GM21515 (cell line): ENCODE measurements at regions not wholly inside any gene's neighbourhood (a gene's known extent, or its start where the extent isn't known, plus 50 kb on each side); places are given as distances from the start of the nearest gene placed in this dataset.
"Not testable (repeated sequence)": the region's sequence is repeated elsewhere in the genome, so short reads cannot be mapped to it uniquely, and the experiment has no call there.

Experiments
- ATAC-seq: cut with Tn5 transposase; IDR thresholded peaks from one replicate; pipeline ENCODE4 v1.9.1; 2021; ENCODE audit not compliant: unreplicated experiment

GRCh38 chr3:22373182-22373581 is 622.2 kb upstream of the ZNF385D start:
- no peak for ATAC-seq

- no peak for ATAC-seq
Observed at GRCh38 chr3:22373827-22374226, 622.8 kb upstream of the ZNF385D start.

GRCh38 chr3:22377421-22377820 is 626.4 kb upstream of the ZNF385D start:
- ATAC-seq, result no peak

GRCh38 chr3:22378869-22379268 is 627.9 kb upstream of the ZNF385D start:
- ATAC-seq, result no peak

DNA sequence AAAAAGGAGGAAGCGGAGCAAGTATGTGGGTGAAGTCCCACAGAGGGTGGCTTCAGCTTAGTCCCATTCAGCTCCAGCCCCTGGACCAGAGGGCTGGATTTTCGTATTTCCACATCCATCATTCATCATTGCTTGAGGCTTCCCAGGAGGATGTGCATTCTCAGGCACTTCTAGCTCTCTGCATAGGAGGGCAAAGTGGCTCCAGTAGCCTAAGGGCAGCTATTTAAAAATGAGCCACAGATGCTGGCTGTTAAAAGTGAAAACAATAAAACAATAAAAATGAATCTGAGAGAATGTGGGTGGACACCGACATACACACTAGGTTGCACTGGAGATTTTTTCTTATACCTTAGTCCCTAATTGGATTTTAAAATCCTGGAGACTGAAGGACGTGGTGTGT is 629.2 kb upstream of the ZNF385D start:
- ATAC-seq, result no peak

GRCh38 chr3:22381564-22381963 is 630.6 kb upstream of the ZNF385D start:
- not testable (repeated sequence) for ATAC-seq

- ATAC-seq, result no peak
Observed at GRCh38 chr3:22383285-22383684, 632.3 kb upstream of the ZNF385D start.

DNA sequence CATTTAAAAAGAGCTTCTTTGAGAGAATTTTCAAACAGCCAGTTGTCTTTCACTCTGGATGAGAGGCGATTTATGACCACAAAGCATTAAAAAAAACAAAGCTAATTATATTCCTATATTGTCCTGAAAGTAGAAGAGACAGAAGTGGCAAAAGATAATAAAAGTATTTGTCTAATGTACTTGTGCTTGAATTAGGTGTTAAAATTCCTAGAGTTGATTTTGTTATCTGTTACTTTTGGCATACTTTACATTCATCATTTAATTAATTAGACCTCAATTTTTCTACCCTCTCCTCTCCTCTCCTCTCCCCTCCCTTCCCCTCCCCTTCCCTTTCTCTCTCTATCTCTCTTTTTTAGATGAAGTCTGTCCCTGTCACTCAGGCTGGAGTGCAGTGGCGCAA is 635.1 kb upstream of the ZNF385D start:
- ATAC-seq, result no peak

- ATAC-seq, result no peak
Observed at GRCh38 chr3:22392286-22392685, 641.3 kb upstream of the ZNF385D start.

- no peak for ATAC-seq
Observed at GRCh38 chr3:22392859-22393258, 641.8 kb upstream of the ZNF385D start.

DNA sequence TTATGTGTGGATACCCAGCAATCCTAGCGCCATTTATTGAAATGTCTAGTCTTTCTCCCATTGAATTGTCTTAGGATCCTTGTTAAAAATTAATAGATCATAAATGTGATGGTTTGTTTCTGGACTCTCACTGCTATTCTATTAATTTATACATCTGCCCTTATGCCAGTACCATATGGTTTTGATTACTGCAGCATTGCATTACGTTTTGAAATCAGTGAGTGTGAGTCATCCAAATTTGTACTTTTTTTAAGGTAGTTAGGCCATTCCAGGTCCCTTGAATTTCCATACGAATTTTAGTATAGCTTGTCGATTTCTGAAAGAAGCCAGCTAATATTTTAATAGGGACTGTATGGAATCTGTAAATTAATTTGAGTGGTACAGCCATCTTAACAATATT is 648.6 kb upstream of the ZNF385D start:
- no peak for ATAC-seq

GRCh38 chr3:22401499-22401898 is 650.5 kb upstream of the ZNF385D start:
- no peak for ATAC-seq

DNA sequence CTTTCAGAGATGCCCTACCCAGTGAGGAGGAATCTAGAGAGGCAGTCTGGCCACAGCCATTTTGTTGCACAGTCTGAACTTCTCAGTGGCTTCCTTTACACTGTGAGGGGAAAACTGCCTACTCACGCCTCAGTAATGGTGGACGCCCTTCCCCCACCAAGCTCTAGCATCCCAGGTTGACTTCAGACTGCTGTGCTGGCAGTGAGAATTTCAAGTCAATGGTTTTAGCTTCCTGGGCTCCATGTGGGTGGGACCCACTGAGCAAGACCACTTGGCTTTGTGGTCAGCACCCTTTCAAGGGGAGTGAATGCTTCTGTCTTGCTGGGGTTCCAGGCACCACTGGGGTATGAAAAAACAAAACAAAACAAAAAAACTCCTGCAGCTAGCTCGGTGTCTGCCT is 663.2 kb upstream of the ZNF385D start:
- ATAC-seq, result no peak

GRCh38 chr3:22416838-22417446 is 665.9 kb upstream of the ZNF385D start:
- ATAC-seq, result not testable (repeated sequence)

GRCh38 chr3:22419261-22419660 is 668.3 kb upstream of the ZNF385D start:
- ATAC-seq, result no peak

- ATAC-seq, result no peak
Observed at GRCh38 chr3:22421589-22421988, 670.6 kb upstream of the ZNF385D start.

DNA sequence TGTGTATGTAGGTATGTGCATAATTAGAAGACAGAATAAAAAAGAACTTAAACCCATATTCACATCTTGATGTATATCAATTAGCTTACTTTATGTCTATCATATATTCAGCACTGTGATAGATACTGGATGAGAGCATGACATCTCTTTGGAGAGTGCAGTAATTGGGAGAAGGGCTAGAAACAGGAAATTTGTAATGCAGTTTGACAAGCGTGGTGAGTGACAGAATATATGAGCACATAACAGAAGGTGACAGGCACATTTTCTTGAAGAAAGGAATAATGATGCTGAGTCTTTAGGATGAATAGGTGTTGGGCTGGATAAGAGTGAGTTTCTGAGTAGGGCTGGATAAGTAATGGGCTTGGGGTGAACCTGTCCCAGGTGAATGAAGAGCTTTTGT is 680.3 kb upstream of the ZNF385D start:
- ATAC-seq, result no peak

DNA sequence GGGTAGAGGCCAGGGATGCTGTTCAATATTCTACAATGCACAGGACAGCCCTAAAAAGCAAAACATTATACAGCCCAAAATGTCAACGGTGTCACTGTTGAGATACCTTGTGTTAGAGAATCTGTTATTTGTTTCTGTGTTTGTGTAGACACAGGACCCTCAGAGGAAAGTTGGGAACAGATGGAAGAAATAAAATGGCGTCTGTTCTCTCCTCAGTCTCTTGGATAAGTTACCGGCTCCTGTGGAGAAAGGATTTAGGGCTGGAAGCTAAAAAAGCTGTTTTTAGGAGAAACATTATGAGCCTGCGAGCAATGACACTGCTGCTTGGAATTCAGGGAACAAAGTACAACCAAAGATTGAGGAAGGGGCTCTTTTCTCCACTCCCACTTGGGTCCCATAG is 688.6 kb upstream of the ZNF385D start:
- ATAC-seq, result no peak

GRCh38 chr3:22441711-22442110 is 690.7 kb upstream of the ZNF385D start:
- ATAC-seq, result no peak

GRCh38 chr3:22443571-22444233 is 692.7 kb upstream of the ZNF385D start:
- no peak for ATAC-seq

DNA sequence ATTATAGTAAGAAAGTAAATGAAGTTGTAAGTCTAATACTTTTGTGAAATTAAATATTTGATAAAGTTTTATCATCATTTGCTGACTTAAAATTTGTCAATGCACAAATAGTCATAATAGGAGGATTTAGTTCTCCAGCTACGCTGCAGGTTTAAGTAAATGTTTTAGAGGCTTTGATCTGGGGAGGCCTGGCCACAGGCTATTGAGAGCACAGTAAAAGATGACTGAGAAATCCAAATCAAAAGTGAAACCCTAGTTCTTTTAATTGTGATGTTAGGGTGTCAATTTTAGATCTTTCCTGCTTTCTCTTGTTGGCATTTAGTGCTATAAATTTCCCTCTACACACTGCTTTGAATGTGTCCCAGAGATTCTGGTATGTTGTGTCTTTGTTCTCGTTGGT is 694.3 kb upstream of the ZNF385D start:
- not testable (repeated sequence) for ATAC-seq

DNA sequence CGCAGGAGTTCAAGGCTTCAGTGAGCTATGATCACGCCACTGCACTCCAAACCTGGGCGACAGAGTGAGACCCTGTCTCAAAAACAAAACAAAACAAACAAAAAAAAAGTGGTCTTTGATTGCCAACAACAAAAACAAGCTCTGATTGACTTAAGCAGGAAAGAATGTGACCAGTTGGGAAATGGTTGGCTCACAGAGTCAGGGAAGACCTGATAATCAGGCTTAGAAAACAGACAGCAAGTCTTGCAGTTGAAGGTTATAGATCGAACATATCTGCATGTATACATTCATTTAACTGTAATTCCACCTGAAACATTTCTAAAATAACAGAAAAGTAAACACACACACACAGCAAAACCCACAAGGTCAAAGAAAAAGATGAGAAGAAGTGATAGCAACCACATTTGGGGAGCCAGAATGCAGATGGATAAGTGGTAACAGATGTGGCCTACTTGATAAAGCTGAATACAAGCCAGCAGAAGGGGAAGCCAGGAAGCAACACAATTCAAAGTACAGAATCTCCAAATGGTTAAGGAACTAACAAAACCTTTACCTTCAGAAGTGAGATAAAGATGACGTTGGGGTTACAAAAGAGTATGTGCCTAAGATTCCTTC is 699.9 kb upstream of the ZNF385D start:
- no peak for ATAC-seq

DNA sequence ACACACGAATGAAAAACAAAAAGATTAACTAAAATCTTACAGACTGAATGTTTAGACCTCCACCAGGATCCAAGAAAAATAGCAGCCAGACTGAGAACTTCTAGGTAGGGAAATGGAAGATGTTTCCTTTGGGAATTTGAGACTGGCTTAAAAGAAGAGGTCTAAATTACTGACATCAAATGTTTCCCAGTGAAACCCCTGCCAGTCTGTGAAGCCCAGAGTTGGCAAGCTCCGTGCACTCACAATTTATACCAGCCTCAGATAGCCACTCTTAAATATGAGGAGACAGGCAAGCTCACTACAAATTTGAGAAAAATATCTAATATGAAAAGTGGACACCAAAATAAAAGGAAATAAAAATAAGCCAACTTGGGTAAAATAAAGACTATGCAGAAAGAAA is 700.5 kb upstream of the ZNF385D start:
- no peak for ATAC-seq
